ENCODE measurements at regions not wholly inside any gene's neighbourhood (a gene's known extent, or its start where the extent isn't known, plus 50 kb on each side); places are given as distances from the start of the nearest gene placed in this dataset.

- ATAC-seq (no peak), DNase-seq (no peak)
- H3K4me1 Mint-ChIP-seq (ENCODE audit: low read depth): no peaks in the 10 kb centered on the region
- peaks cover 8% of the 10 kb centered on the region for H3K9me3 Mint-ChIP-seq
- H3K36me3 Mint-ChIP-seq (ENCODE audit: insufficient read depth): no peaks in the 10 kb centered on the region
- H3K27me3 Mint-ChIP-seq (ENCODE audit: low read depth): no peaks in the 10 kb centered on the region
- no peak overlapping the region for H3K4me3 Mint-ChIP-seq
Observed at GRCh38 chr14:83988275-83988674, 1541.7 kb upstream of the FLRT2 start.

GRCh38 chr14:83991666-83992065 lies 1538.3 kb upstream of the FLRT2 start:
- Mint-ChIP-seq H3K27me3 (ENCODE audit: low read depth) (no peaks in the 10 kb centered on the region), H3K4me1 (ENCODE audit: low read depth) (no peaks in the 10 kb centered on the region), H3K9me3 (peaks cover 6% of the 10 kb centered on the region), H3K36me3 (ENCODE audit: insufficient read depth) (no peaks in the 10 kb centered on the region), H3K4me3 (no peak overlapping the region)
- DNase-seq: no peak
- no peak for ATAC-seq

- H3K27me3 Mint-ChIP-seq (ENCODE audit: low read depth): no peaks in the 10 kb centered on the region
- no peak overlapping the region for H3K4me3 Mint-ChIP-seq
- H3K9me3 Mint-ChIP-seq: peaks cover 3% of the 10 kb centered on the region
- ATAC-seq: no peak
- no peak for DNase-seq
- H3K4me1 Mint-ChIP-seq (ENCODE audit: low read depth): no peaks in the 10 kb centered on the region
- no peaks in the 10 kb centered on the region for H3K36me3 Mint-ChIP-seq (ENCODE audit: insufficient read depth)
Observed at GRCh38 chr14:83992857-83993256, 1537.1 kb upstream of the FLRT2 start.

GRCh38 chr14:83993545-83993944 lies 1536.4 kb upstream of the FLRT2 start:
- H3K36me3 Mint-ChIP-seq (ENCODE audit: insufficient read depth): no peaks in the 10 kb centered on the region
- no peak overlapping the region for H3K4me3 Mint-ChIP-seq

GRCh38 chr14:83994020-83994419 lies 1535.9 kb upstream of the FLRT2 start:
- H3K4me1 Mint-ChIP-seq (ENCODE audit: low read depth): no peaks in the 10 kb centered on the region
- H3K4me3 Mint-ChIP-seq: no peak overlapping the region
- no peaks in the 10 kb centered on the region for H3K27me3 Mint-ChIP-seq (ENCODE audit: low read depth)
- peaks cover 3% of the 10 kb centered on the region for H3K9me3 Mint-ChIP-seq
- H3K36me3 Mint-ChIP-seq (ENCODE audit: insufficient read depth): no peaks in the 10 kb centered on the region
- DNase-seq (no peak), ATAC-seq (no peak)

More at GRCh38 chr14:83993545-83993944, 1536.4 kb upstream of the FLRT2 start:
- DNase-seq (no peak), ATAC-seq (no peak)
- Mint-ChIP-seq H3K4me1 (ENCODE audit: low read depth) (no peaks in the 10 kb centered on the region), H3K9me3 (peaks cover 3% of the 10 kb centered on the region), H3K27me3 (ENCODE audit: low read depth) (no peaks in the 10 kb centered on the region)

GRCh38 chr14:84001023-84001422 lies 1528.9 kb upstream of the FLRT2 start:
- Mint-ChIP-seq H3K27me3 (ENCODE audit: low read depth) (no peaks in the 10 kb centered on the region), H3K4me3 (no peak overlapping the region), H3K9me3 (peaks cover 8% of the 10 kb centered on the region), H3K4me1 (ENCODE audit: low read depth) (no peaks in the 10 kb centered on the region), H3K36me3 (ENCODE audit: insufficient read depth) (no peaks in the 10 kb centered on the region)
- ATAC-seq (no peak), DNase-seq (no peak)

GRCh38 chr14:84003346-84003745 lies 1526.6 kb upstream of the FLRT2 start:
- H3K9me3 Mint-ChIP-seq: peaks cover 8% of the 10 kb centered on the region
- H3K4me3 Mint-ChIP-seq: no peak overlapping the region
- ATAC-seq (no peak), DNase-seq (no peak)
- no peaks in the 10 kb centered on the region for H3K27me3 Mint-ChIP-seq (ENCODE audit: low read depth)
- no peaks in the 10 kb centered on the region for H3K4me1 Mint-ChIP-seq (ENCODE audit: low read depth)
- no peaks in the 10 kb centered on the region for H3K36me3 Mint-ChIP-seq (ENCODE audit: insufficient read depth)

GRCh38 chr14:84006643-84007155 lies 1523.2 kb upstream of the FLRT2 start:
- Mint-ChIP-seq H3K9me3 (peaks cover 4% of the 10 kb centered on the region), H3K27me3 (ENCODE audit: low read depth) (no peaks in the 10 kb centered on the region), H3K4me3 (no peak overlapping the region), H3K4me1 (ENCODE audit: low read depth) (no peaks in the 10 kb centered on the region), H3K36me3 (ENCODE audit: insufficient read depth) (no peaks in the 10 kb centered on the region)
- ATAC-seq (no peak), DNase-seq (no peak)

- no peaks in the 10 kb centered on the region for H3K36me3 Mint-ChIP-seq (ENCODE audit: insufficient read depth)
- H3K4me3 Mint-ChIP-seq: no peak overlapping the region
- no peaks in the 10 kb centered on the region for H3K4me1 Mint-ChIP-seq (ENCODE audit: low read depth)
- ATAC-seq: no peak
- peaks cover 21% of the 10 kb centered on the region for H3K9me3 Mint-ChIP-seq
- DNase-seq: no peak
- H3K27me3 Mint-ChIP-seq (ENCODE audit: low read depth): no peaks in the 10 kb centered on the region
Observed at GRCh38 chr14:84013424-84013823, 1516.5 kb upstream of the FLRT2 start.

- Mint-ChIP-seq H3K4me3 (no peak overlapping the region), H3K27me3 (ENCODE audit: low read depth) (no peaks in the 10 kb centered on the region), H3K36me3 (ENCODE audit: insufficient read depth) (no peaks in the 10 kb centered on the region), H3K4me1 (ENCODE audit: low read depth) (no peaks in the 10 kb centered on the region), H3K9me3 (peaks cover 19% of the 10 kb centered on the region)
- no peak for ATAC-seq
- no peak for DNase-seq
Observed at GRCh38 chr14:84017495-84017894, 1512.4 kb upstream of the FLRT2 start.

GRCh38 chr14:84021433-84021832 lies 1508.5 kb upstream of the FLRT2 start:
- no peaks in the 10 kb centered on the region for H3K4me1 Mint-ChIP-seq (ENCODE audit: low read depth)
- no peaks in the 10 kb centered on the region for H3K27me3 Mint-ChIP-seq (ENCODE audit: low read depth)
- peaks cover 9% of the 10 kb centered on the region for H3K9me3 Mint-ChIP-seq
- H3K36me3 Mint-ChIP-seq (ENCODE audit: insufficient read depth): no peaks in the 10 kb centered on the region
- no peak overlapping the region for H3K4me3 Mint-ChIP-seq
- ATAC-seq (no peak), DNase-seq (no peak)

GRCh38 chr14:84024231-84024820 lies 1505.6 kb upstream of the FLRT2 start:
- Mint-ChIP-seq H3K36me3 (ENCODE audit: insufficient read depth) (no peaks in the 10 kb centered on the region), H3K9me3 (peaks cover 9% of the 10 kb centered on the region), H3K4me1 (ENCODE audit: low read depth) (no peaks in the 10 kb centered on the region), H3K4me3 (no peak overlapping the region), H3K27me3 (ENCODE audit: low read depth) (no peaks in the 10 kb centered on the region)
- no peak for ATAC-seq
- no peak for DNase-seq

GRCh38 chr14:84025106-84026012 lies 1504.6 kb upstream of the FLRT2 start:
- no peaks in the 10 kb centered on the region for H3K36me3 Mint-ChIP-seq (ENCODE audit: insufficient read depth)
- H3K9me3 Mint-ChIP-seq: peaks cover 9% of the 10 kb centered on the region
- ATAC-seq (no peak), DNase-seq (no peak)
- no peaks in the 10 kb centered on the region for H3K4me1 Mint-ChIP-seq (ENCODE audit: low read depth)
- H3K4me3 Mint-ChIP-seq: no peak overlapping the region
- no peaks in the 10 kb centered on the region for H3K27me3 Mint-ChIP-seq (ENCODE audit: low read depth)

- no peaks in the 10 kb centered on the region for H3K36me3 Mint-ChIP-seq (ENCODE audit: insufficient read depth)
- no peak for DNase-seq
- H3K4me1 Mint-ChIP-seq (ENCODE audit: low read depth): no peaks in the 10 kb centered on the region
- H3K9me3 Mint-ChIP-seq: peaks cover 11% of the 10 kb centered on the region
- H3K4me3 Mint-ChIP-seq: no peak overlapping the region
- H3K27me3 Mint-ChIP-seq (ENCODE audit: low read depth): no peaks in the 10 kb centered on the region
- ATAC-seq: no peak
Observed at GRCh38 chr14:84027351-84027750, 1502.6 kb upstream of the FLRT2 start.

GRCh38 chr14:84028080-84028604 lies 1501.8 kb upstream of the FLRT2 start:
- H3K4me3 Mint-ChIP-seq: no peak overlapping the region

More at GRCh38 chr14:84028080-84028604, 1501.8 kb upstream of the FLRT2 start:
- Mint-ChIP-seq H3K36me3 (ENCODE audit: insufficient read depth) (no peaks in the 10 kb centered on the region), H3K9me3 (peaks cover 11% of the 10 kb centered on the region), H3K27me3 (ENCODE audit: low read depth) (no peaks in the 10 kb centered on the region), H3K4me1 (ENCODE audit: low read depth) (no peaks in the 10 kb centered on the region)
- DNase-seq (no peak), ATAC-seq (no peak)
